ENCODE measurements at regions not wholly inside any gene's neighbourhood (a gene's known extent, or its start where the extent isn't known, plus 50 kb on each side); places are given as distances from the start of the nearest gene placed in this dataset.

DNA sequence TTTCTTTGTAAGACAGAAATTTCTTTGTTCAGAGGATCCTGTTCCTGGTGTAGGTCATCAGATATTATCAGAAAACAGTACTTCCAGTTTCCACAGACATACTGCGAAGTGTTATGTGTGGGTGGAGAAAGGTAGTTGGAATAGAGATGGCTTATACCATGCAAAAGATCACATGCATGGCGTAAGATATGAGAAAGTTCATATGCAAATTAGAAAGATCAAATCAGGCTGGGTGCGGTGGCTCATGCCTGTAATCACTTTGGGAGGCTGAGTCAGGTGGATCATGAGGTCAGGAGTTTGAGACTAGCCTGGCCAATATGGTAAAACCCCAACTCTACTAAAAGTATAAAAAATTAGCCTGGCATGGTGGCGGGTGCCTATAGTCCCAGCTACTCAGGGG lies 65.2 kb upstream of the GLIS3 start:
- Histone ChIP-seq H3K79me2 (ENCODE audit: insufficient read depth, low read length) (no peaks in the 10 kb centered on the region), H3K4me2 (ENCODE audit: low read depth, low read length, poor library complexity, severe bottlenecking) (no peak overlapping the region), H3K9ac (ENCODE audit: low read length) (no peak overlapping the region), H3K9me3 (ENCODE audit: insufficient read depth, low read length) (no peaks in the 10 kb centered on the region), H3K4me3 (ENCODE audit: insufficient read depth, low read length, poor library complexity, severe bottlenecking) (no peak overlapping the region), H2AFZ (ENCODE audit: low read depth, low read length, severe bottlenecking) (no peak overlapping the region), H3K36me3 (ENCODE audit: low read length) (no peaks in the 10 kb centered on the region), H3K9me2 (replicated peaks; ENCODE audit: insufficient read depth, low read length) (no peaks in the 10 kb centered on the region), H3K27ac (ENCODE audit: low read depth, low read length) (no peak overlapping the region), H3F3A (ENCODE audit: insufficient read depth) (no peaks in the 10 kb centered on the region), H4K20me1 (ENCODE audit: low read depth, low read length) (no peaks in the 10 kb centered on the region), H3K27me3 (ENCODE audit: low read length) (no peaks in the 10 kb centered on the region)
- TF ChIP-seq, protein P1, sequence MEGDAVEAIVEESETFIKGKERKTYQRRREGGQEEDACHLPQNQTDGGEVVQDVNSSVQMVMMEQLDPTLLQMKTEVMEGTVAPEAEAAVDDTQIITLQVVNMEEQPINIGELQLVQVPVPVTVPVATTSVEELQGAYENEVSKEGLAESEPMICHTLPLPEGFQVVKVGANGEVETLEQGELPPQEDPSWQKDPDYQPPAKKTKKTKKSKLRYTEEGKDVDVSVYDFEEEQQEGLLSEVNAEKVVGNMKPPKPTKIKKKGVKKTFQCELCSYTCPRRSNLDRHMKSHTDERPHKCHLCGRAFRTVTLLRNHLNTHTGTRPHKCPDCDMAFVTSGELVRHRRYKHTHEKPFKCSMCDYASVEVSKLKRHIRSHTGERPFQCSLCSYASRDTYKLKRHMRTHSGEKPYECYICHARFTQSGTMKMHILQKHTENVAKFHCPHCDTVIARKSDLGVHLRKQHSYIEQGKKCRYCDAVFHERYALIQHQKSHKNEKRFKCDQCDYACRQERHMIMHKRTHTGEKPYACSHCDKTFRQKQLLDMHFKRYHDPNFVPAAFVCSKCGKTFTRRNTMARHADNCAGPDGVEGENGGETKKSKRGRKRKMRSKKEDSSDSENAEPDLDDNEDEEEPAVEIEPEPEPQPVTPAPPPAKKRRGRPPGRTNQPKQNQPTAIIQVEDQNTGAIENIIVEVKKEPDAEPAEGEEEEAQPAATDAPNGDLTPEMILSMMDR (IDR thresholded peaks at IDR 0.05; ENCODE audit: insufficient read depth, low read length, poor library complexity, severe bottlenecking) = no peak
- TF ChIP-seq EZH2phosphoT487 (conservative IDR thresholded peaks at IDR 0.05; ENCODE audit: low read length) = no peak

DNA sequence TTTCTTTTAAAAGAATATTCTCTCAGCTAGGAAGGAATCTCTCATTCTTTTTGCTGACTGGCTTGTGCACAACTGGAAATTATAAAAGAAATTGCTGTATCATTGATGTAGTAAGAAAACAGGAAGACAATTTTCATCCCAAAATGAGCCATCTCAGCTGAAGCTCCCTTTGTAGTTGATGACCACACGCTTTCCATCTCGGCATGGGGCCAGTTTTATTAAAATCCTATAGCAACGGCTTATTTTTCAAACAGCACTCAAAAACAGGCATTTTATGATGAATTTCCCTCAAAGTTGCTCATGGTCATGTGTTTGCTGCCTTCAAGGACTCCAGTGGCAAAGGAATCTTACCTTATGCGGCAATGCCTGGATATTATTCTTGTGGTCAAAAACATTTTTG lies 62.4 kb upstream of the GLIS3 start:
- Histone ChIP-seq H3K9me3 (ENCODE audit: insufficient read depth, low read length) (no peaks in the 10 kb centered on the region), H3K9ac (ENCODE audit: low read length) (no peak overlapping the region), H3K79me2 (ENCODE audit: insufficient read depth, low read length) (no peaks in the 10 kb centered on the region), H2AFZ (ENCODE audit: low read depth, low read length, severe bottlenecking) (no peak overlapping the region), H3K4me3 (ENCODE audit: insufficient read depth, low read length, poor library complexity, severe bottlenecking) (no peak overlapping the region), H3K27ac (ENCODE audit: low read depth, low read length) (no peak overlapping the region), H3K9me2 (replicated peaks; ENCODE audit: insufficient read depth, low read length) (no peaks in the 10 kb centered on the region), H3K4me2 (ENCODE audit: low read depth, low read length, poor library complexity, severe bottlenecking) (no peak overlapping the region), H3K36me3 (ENCODE audit: low read length) (no peaks in the 10 kb centered on the region), H3F3A (ENCODE audit: insufficient read depth) (no peaks in the 10 kb centered on the region), H3K27me3 (ENCODE audit: low read length) (no peaks in the 10 kb centered on the region), H4K20me1 (ENCODE audit: low read depth, low read length) (no peaks in the 10 kb centered on the region)
- TF ChIP-seq, protein P1 (IDR thresholded peaks at IDR 0.05; ENCODE audit: insufficient read depth, low read length, poor library complexity, severe bottlenecking) = no peak
- no peak for TF ChIP-seq EZH2phosphoT487 (conservative IDR thresholded peaks at IDR 0.05; ENCODE audit: low read length)

DNA sequence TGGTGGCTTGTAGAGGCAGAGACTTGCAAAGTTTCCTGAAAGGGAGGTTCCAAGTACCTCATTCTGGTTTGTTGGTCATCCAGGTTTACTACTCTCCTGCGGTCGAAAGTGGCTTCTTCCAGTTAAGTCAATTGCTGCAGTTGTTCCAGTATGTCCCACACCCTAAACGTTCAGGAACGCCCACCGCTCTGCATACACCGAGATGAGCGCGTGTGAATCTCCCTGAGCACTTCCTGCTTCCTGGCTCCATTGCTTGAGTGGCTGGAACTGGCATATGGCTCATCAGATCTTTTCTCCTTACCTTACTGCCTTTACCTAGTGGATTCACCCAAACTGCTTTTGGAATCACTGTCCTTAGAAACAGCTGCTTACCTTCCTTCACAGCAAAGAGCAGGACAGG lies 59.1 kb upstream of the GLIS3 start:
- Histone ChIP-seq H3K4me2 (ENCODE audit: low read depth, low read length, poor library complexity, severe bottlenecking) (no peak overlapping the region), H3K79me2 (ENCODE audit: insufficient read depth, low read length) (no peaks in the 10 kb centered on the region), H3K9me2 (replicated peaks; ENCODE audit: insufficient read depth, low read length) (no peaks in the 10 kb centered on the region), H3F3A (ENCODE audit: insufficient read depth) (no peaks in the 10 kb centered on the region), H3K27ac (ENCODE audit: low read depth, low read length) (no peak overlapping the region), H3K9me3 (ENCODE audit: insufficient read depth, low read length) (no peaks in the 10 kb centered on the region), H3K36me3 (ENCODE audit: low read length) (no peaks in the 10 kb centered on the region), H2AFZ (ENCODE audit: low read depth, low read length, severe bottlenecking) (no peak overlapping the region), H3K9ac (ENCODE audit: low read length) (no peak overlapping the region), H3K4me3 (ENCODE audit: insufficient read depth, low read length, poor library complexity, severe bottlenecking) (no peak overlapping the region), H3K27me3 (ENCODE audit: low read length) (no peaks in the 10 kb centered on the region), H4K20me1 (ENCODE audit: low read depth, low read length) (no peaks in the 10 kb centered on the region)
- TF ChIP-seq, protein P1 (IDR thresholded peaks at IDR 0.05; ENCODE audit: insufficient read depth, low read length, poor library complexity, severe bottlenecking) = no peak
- no peak for TF ChIP-seq EZH2phosphoT487 (conservative IDR thresholded peaks at IDR 0.05; ENCODE audit: low read length)

DNA sequence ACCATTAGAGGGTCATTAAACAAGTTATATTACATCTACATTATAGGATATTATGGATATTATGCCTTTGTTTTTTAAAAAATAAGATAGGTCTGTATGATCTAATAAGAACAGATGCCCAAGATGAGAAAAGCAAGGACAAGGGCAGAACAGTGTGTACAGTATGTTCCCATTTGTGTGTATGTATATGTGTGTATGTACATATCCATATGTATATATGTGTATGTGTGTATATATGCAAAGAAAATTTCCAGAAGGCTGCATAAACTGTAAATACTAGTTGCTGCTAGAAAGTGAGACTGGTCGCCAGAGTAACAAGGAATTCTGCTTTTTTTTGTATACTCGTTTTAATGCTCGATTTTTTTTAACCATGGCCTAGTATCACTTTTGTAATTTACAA lies 58.1 kb upstream of the GLIS3 start:
- no peak overlapping the region for H2AFZ ChIP-seq (ENCODE audit: low read depth, low read length, severe bottlenecking)
- no peak overlapping the region for H3K4me3 ChIP-seq (ENCODE audit: insufficient read depth, low read length, poor library complexity, severe bottlenecking)
- no peaks in the 10 kb centered on the region for H3F3A ChIP-seq (ENCODE audit: insufficient read depth)
- H3K9me2 ChIP-seq (replicated peaks; ENCODE audit: insufficient read depth, low read length) = no peaks in the 10 kb centered on the region
- H3K27me3 ChIP-seq (ENCODE audit: low read length) = no peaks in the 10 kb centered on the region
- no peaks in the 10 kb centered on the region for H3K9me3 ChIP-seq (ENCODE audit: insufficient read depth, low read length)
- no peaks in the 10 kb centered on the region for H3K79me2 ChIP-seq (ENCODE audit: insufficient read depth, low read length)
- H3K36me3 ChIP-seq (ENCODE audit: low read length) = no peaks in the 10 kb centered on the region
- no peak overlapping the region for H3K27ac ChIP-seq (ENCODE audit: low read depth, low read length)
- H3K9ac ChIP-seq (ENCODE audit: low read length) = no peak overlapping the region
- TF ChIP-seq, protein P1 (IDR thresholded peaks at IDR 0.05; ENCODE audit: insufficient read depth, low read length, poor library complexity, severe bottlenecking) = no peak
- no peak for TF ChIP-seq EZH2phosphoT487 (conservative IDR thresholded peaks at IDR 0.05; ENCODE audit: low read length)
- no peak overlapping the region for H3K4me2 ChIP-seq (ENCODE audit: low read depth, low read length, poor library complexity, severe bottlenecking)
- no peaks in the 10 kb centered on the region for H4K20me1 ChIP-seq (ENCODE audit: low read depth, low read length)
